CD4-positive, alpha-beta T cell (primary cell): ENCODE measurements at regions not wholly inside any gene's neighbourhood (a gene's known extent, or its start where the extent isn't known, plus 50 kb on each side); places are given as distances from the start of the nearest gene placed in this dataset.

Experiments used
- ATAC-seq: fragments of 200-7000 bp; cut with Tn5 transposase; one replicate; pipeline ENCODE4 v1.10.0; 2022; ENCODE audit warnings: mild to moderate bottlenecking; ENCODE audit not compliant: poor library complexity
- CTCF ChIA-PET: fragments of 350-600 bp; sonication (Branson Sonifier 250); formaldehyde crosslinking; loops from one replicate; lab custom pipeline; 2021; ENCODE audit warnings: antibody characterized with exemption, inconsistent platforms; lab: Charles Lee
- POLR2A ChIA-PET: fragments of 350-600 bp; sonication (Branson Sonifier 250); formaldehyde crosslinking; loops from one replicate; lab custom pipeline; 2021; ENCODE audit warnings: antibody characterized with exemption, inconsistent platforms; lab: Charles Lee
- DNase-seq, 14 experiments: peaks; one replicate each; pipeline ENCODE4 v3.0.0-alpha.2; 2013 to 2020; ENCODE audit warnings: mixed read lengths in 2 of 14
- H3K27ac ChIP-seq, 2 donors: one replicate each; pipeline versions ENCODE4 v1.5.1 to v1.7.0; 2013; ENCODE audit warnings: low read length in 2 of 2, low read depth in 1 of 2, mild to moderate bottlenecking in 1 of 2
- H3K27me3 ChIP-seq, 2 experiments: 1 replicate in 1 of 2; 2 replicates in 1 of 2; pipeline versions ENCODE4 v1.6.1 to v1.7.0; 2013; ENCODE audit warnings: low read length in 2 of 2, control low read depth in 1 of 2, mild to moderate bottlenecking in 1 of 2, moderate library complexity in 1 of 2; ENCODE audit not compliant: insufficient read depth in 2 of 2, control insufficient read depth in 1 of 2
- H3K36me3 ChIP-seq: one replicate; pipeline ENCODE4 v1.6.1; 2013; ENCODE audit warnings: low read length, control low read depth; ENCODE audit not compliant: insufficient read depth
- H3K4me1 ChIP-seq: one replicate; pipeline ENCODE4 v1.6.1; 2013; ENCODE audit warnings: low read length, control low read depth; ENCODE audit not compliant: insufficient read depth
- H3K4me3 ChIP-seq: one replicate; pipeline ENCODE4 v1.5.1; 2013; ENCODE audit warnings: mild to moderate bottlenecking, low read length, moderate library complexity
- H3K9me3 ChIP-seq, 2 experiments: 1 replicate in 1 of 2; 2 replicates in 1 of 2; pipeline versions ENCODE4 v1.6.1 to v1.7.0; 2013; ENCODE audit warnings: low read length in 2 of 2, mild to moderate bottlenecking in 2 of 2, control low read depth in 1 of 2, moderate library complexity in 1 of 2; ENCODE audit not compliant: control insufficient read depth in 1 of 2, insufficient read depth in 1 of 2
- H3K27ac Mint-ChIP-seq: one replicate; pipeline ENCODE4 v1.8.0; 2020; ENCODE audit warnings: mixed read lengths
- H3K27me3 Mint-ChIP-seq: one replicate; pipeline ENCODE4 v1.8.0; 2021; ENCODE audit warnings: mixed read lengths
- H3K36me3 Mint-ChIP-seq: one replicate; pipeline ENCODE4 v1.8.0; 2021; ENCODE audit warnings: low read depth, mixed read lengths
- H3K4me1 Mint-ChIP-seq: one replicate; pipeline ENCODE4 v1.8.0; 2021; ENCODE audit warnings: low read depth, mixed read lengths
- H3K4me3 Mint-ChIP-seq: one replicate; pipeline ENCODE4 v1.8.0; 2020; ENCODE audit warnings: mild to moderate bottlenecking, mixed read lengths
- H3K9me3 Mint-ChIP-seq: one replicate; pipeline ENCODE4 v1.8.0; 2020; ENCODE audit warnings: mixed read lengths
- CTCF ChIP-seq: fragments of 200-600 bp; IDR thresholded peaks from one replicate; pipeline ENCODE4 v1.8.0; 2022; ENCODE audit warnings: antibody characterized with exemption, mild to moderate bottlenecking
- intact Hi-C, 2 experiments: fragments of 100-400 bp; cut with DNase I in 1 of 2; cut with micrococcal nuclease in 1 of 2; formaldehyde crosslinking; loops; one replicate each; pipeline versions ENCODE4 v1.15.1 to v1.9.0; 2023 to 2025; cut with DNase I, micrococcal nuclease

DNA sequence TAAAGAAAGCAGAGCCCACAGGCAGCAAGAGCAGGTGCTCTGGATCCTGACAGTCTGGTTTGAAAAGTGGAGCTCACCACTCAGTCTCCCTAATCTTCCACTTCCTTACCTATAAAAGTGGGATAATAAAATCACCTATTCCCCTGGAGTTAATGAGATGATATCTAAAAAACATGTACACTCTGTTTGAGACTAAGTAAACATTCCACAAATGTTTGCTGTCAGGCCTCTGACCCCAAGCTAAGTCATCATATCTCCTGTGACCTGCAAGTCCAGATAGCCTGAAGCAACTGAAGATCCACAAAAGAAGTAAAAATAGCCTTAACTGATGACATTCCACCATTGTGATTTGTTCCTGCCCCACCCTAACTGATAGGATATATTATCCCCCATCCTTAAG lies 1324.5 kb downstream of the XPNPEP1 start:
- intact Hi-C loops: no loop called here
- Histone ChIP-seq H3K36me3 (no peaks in the 10 kb centered on the region), H3K4me1 (no peaks in the 10 kb centered on the region), H3K9me3 (peaks cover 0 to 5% of the 10 kb centered on the region in 2 experiments), H3K27ac (no peak overlapping the region), H3K27me3 (no peaks in the 10 kb centered on the region), H3K4me3 (no peak overlapping the region)
- H3K27ac Mint-ChIP-seq: no peak overlapping the region
- DNase-seq: no peak
- CTCF ChIA-PET: no interaction called here
- no peak for TF ChIP-seq CTCF
- no peaks in the 10 kb centered on the region for H3K27me3 Mint-ChIP-seq
- ATAC-seq: no peak
- no peaks in the 10 kb centered on the region for H3K4me1 Mint-ChIP-seq
- no peak overlapping the region for H3K4me3 Mint-ChIP-seq
- POLR2A ChIA-PET: no interaction called here
- H3K36me3 Mint-ChIP-seq: no peaks in the 10 kb centered on the region
- peaks cover 6% of the 10 kb centered on the region for H3K9me3 Mint-ChIP-seq

DNA sequence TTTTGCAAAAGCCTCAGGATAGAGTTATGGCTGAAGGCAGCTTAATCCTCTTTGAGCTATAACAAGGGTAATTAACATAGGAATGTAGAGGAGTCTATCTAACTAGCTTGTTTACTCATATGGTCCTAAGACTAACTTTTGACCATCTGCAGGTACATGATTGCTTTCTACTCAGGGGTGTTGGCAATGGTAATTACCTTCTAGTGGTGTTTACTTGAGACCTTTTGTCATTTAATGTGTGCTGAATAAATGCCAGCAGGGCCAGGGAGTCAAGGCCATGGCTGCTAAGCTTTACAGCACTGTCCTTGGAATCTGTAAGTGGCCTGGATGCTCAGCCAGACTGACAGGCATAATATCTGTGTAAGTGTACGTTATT lies 1325.0 kb downstream of the XPNPEP1 start:
- Histone ChIP-seq H3K4me1 (no peaks in the 10 kb centered on the region), H3K27ac (no peak overlapping the region), H3K36me3 (no peaks in the 10 kb centered on the region), H3K4me3 (no peak overlapping the region), H3K27me3 (no peaks in the 10 kb centered on the region), H3K9me3 (peaks cover 0 to 2% of the 10 kb centered on the region in 2 experiments)
- intact Hi-C loops: no loop called here
- ATAC-seq: no peak
- DNase-seq: no peak
- H3K4me1 Mint-ChIP-seq: no peaks in the 10 kb centered on the region
- ChIA-PET POLR2A (no interaction called here), CTCF (no interaction called here)
- no peaks in the 10 kb centered on the region for H3K36me3 Mint-ChIP-seq
- no peak overlapping the region for H3K27ac Mint-ChIP-seq
- no peak overlapping the region for H3K4me3 Mint-ChIP-seq
- no peaks in the 10 kb centered on the region for H3K27me3 Mint-ChIP-seq
- TF ChIP-seq CTCF: no peak
- peaks cover 6% of the 10 kb centered on the region for H3K9me3 Mint-ChIP-seq

DNA sequence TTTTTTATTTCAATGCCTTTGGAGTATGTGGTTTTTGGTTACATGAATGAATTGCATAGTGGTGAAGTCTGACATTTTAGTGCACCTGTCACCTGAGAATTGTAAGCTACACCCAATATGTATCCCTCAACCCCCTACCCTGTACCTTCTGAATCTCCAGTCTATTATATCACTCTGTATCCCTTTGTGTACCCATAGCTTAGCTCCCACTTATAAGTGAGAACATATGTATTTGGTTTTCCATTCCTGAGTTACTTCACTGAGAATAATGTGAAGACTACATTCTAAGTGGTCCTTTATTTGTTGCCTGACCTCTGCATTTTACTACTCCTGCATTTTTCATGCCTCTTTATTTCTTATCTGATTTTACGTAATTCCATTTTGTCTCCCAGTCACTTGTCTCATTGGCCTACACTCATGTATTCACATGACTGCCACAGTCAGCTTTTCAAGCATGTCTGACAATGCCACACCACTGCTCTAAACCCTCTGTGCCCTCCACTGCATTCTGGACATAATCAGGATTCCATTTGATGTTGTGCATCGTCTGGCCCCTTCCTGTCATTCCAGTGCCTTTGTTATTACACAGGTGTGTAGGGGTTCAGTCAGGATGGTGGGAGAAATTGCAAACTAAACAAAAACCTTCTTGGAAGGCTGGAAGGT lies 1325.5 kb downstream of the XPNPEP1 start:
- peaks cover 6% of the 10 kb centered on the region for H3K9me3 Mint-ChIP-seq
- no peak overlapping the region for H3K4me3 Mint-ChIP-seq
- Histone ChIP-seq H3K4me1 (no peaks in the 10 kb centered on the region), H3K27ac (no peak overlapping the region), H3K27me3 (no peaks in the 10 kb centered on the region), H3K36me3 (no peaks in the 10 kb centered on the region), H3K9me3 (no peaks in the 10 kb centered on the region), H3K4me3 (no peak overlapping the region)
- ATAC-seq (no peak), DNase-seq (no peak)
- ChIA-PET POLR2A (no interaction called here), CTCF (no interaction called here)
- no peak overlapping the region for H3K27ac Mint-ChIP-seq
- TF ChIP-seq CTCF: no peak
- intact Hi-C loops: no loop called here
- no peaks in the 10 kb centered on the region for H3K27me3 Mint-ChIP-seq
- no peaks in the 10 kb centered on the region for H3K4me1 Mint-ChIP-seq
- H3K36me3 Mint-ChIP-seq: no peaks in the 10 kb centered on the region
